Smooth muscle cell (in vitro differentiated cells): ENCODE measurements at regions not wholly inside any gene's neighbourhood (a gene's known extent, or its start where the extent isn't known, plus 50 kb on each side); places are given as distances from the start of the nearest gene placed in this dataset.

Experiments
- DNase-seq: peaks from one replicate; lab custom pipeline; 2025; ENCODE audit not compliant: unreplicated experiment; lab: John Stamatoyannopoulos, UW
- H2AFZ ChIP-seq: fragments of 200-600 bp; sonication (generic); 2 replicates; pipeline ENCODE4 v1.6.0; 2016; ENCODE audit warnings: antibody characterized with exemption, low read depth, mild to moderate bottlenecking
- H3F3A ChIP-seq: fragments of 200-600 bp; sonication (generic); 2 replicates; pipeline ENCODE4 v1.6.0; 2017; ENCODE audit warnings: antibody characterized with exemption, low read depth
- H3K27ac ChIP-seq: fragments of 200-600 bp; sonication (generic); 2 replicates; pipeline ENCODE4 v1.5.1; 2016; ENCODE audit warnings: low read depth, mild to moderate bottlenecking
- H3K27me3 ChIP-seq: fragments of 200-600 bp; sonication (generic); 2 replicates; pipeline ENCODE4 v1.6.1; 2016; ENCODE audit warnings: low read depth, mild to moderate bottlenecking
- H3K36me3 ChIP-seq: fragments of 200-600 bp; sonication (generic); 2 replicates; pipeline ENCODE4 v1.5.1; 2016; ENCODE audit warnings: low read depth
- H3K4me1 ChIP-seq: fragments of 200-600 bp; sonication (generic); 2 replicates; pipeline ENCODE4 v1.5.1; 2016; ENCODE audit warnings: low read depth
- H3K4me2 ChIP-seq: fragments of 200-600 bp; sonication (generic); 2 replicates; pipeline ENCODE4 v1.6.0; 2016; ENCODE audit warnings: mild to moderate bottlenecking
- H3K4me3 ChIP-seq: fragments of 200-600 bp; sonication (generic); 2 replicates; pipeline ENCODE4 v1.5.1; 2016; ENCODE audit warnings: mild to moderate bottlenecking
- H3K79me2 ChIP-seq: fragments of 200-600 bp; sonication (generic); 2 replicates; pipeline ENCODE4 v1.6.0; 2016; ENCODE audit warnings: low read depth, mild to moderate bottlenecking
- H3K9ac ChIP-seq: fragments of 200-600 bp; sonication (generic); 2 replicates; pipeline ENCODE4 v1.6.0; 2016; ENCODE audit warnings: low read depth
- H3K9me3 ChIP-seq: fragments of 200-600 bp; sonication (generic); replicated peaks from 2 replicates; pipeline ENCODE4 v1.5.1; 2016; ENCODE audit warnings: low read depth
- H4K20me1 ChIP-seq: fragments of 200-600 bp; sonication (generic); 2 replicates; pipeline ENCODE4 v1.6.0; 2016; ENCODE audit warnings: low read depth
- WGBS: methylation state at CpG from one replicate; pipeline ENCODE4 v1.1.7; 2016; ENCODE audit warnings: low lambda C conversion rate; 5-methylcytosine and 5-hydroxymethylcytosine counted together
- TF ChIP-seq, protein P1 (sequence below): fragments of 200-600 bp; sonication (generic); IDR thresholded peaks from 2 replicates; pipeline ENCODE4 v1.5.1; 2017; ENCODE audit warnings: borderline replicate concordance, mild to moderate bottlenecking, antibody characterized with exemption; ENCODE audit not compliant: insufficient read depth, poor library complexity, severe bottlenecking

DNA sequence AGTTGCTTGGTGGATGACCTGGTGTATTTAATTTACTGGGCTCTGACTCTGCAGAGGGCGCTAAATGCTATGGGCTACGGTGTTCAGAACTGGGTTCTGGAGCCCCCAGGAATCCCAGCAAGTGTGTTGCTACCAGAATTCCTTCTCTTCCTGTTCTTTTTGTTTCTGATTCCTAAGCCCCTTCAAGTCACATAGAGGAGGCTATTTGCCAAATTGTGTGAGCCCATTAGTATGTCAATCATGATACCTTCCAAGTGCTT, 358.2 kb upstream of the SPRED2 start:
- TF ChIP-seq, protein P1, sequence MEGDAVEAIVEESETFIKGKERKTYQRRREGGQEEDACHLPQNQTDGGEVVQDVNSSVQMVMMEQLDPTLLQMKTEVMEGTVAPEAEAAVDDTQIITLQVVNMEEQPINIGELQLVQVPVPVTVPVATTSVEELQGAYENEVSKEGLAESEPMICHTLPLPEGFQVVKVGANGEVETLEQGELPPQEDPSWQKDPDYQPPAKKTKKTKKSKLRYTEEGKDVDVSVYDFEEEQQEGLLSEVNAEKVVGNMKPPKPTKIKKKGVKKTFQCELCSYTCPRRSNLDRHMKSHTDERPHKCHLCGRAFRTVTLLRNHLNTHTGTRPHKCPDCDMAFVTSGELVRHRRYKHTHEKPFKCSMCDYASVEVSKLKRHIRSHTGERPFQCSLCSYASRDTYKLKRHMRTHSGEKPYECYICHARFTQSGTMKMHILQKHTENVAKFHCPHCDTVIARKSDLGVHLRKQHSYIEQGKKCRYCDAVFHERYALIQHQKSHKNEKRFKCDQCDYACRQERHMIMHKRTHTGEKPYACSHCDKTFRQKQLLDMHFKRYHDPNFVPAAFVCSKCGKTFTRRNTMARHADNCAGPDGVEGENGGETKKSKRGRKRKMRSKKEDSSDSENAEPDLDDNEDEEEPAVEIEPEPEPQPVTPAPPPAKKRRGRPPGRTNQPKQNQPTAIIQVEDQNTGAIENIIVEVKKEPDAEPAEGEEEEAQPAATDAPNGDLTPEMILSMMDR, result no peak
- Histone ChIP-seq H4K20me1 (no peaks in the 10 kb centered on the region), H2AFZ (no peak overlapping the region), H3F3A (no peaks in the 10 kb centered on the region), H3K27me3 (no peaks in the 10 kb centered on the region), H3K36me3 (no peaks in the 10 kb centered on the region), H3K4me2 (no peak overlapping the region), H3K9ac (no peak overlapping the region), H3K4me1 (no peaks in the 10 kb centered on the region), H3K4me3 (no peak overlapping the region), H3K27ac (no peak overlapping the region), H3K9me3 (no peaks in the 10 kb centered on the region), H3K79me2 (no peaks in the 10 kb centered on the region)
- 65% methylated on average over 2 of the region's 2 CpGs for WGBS
- DNase-seq, result no peak

DNA sequence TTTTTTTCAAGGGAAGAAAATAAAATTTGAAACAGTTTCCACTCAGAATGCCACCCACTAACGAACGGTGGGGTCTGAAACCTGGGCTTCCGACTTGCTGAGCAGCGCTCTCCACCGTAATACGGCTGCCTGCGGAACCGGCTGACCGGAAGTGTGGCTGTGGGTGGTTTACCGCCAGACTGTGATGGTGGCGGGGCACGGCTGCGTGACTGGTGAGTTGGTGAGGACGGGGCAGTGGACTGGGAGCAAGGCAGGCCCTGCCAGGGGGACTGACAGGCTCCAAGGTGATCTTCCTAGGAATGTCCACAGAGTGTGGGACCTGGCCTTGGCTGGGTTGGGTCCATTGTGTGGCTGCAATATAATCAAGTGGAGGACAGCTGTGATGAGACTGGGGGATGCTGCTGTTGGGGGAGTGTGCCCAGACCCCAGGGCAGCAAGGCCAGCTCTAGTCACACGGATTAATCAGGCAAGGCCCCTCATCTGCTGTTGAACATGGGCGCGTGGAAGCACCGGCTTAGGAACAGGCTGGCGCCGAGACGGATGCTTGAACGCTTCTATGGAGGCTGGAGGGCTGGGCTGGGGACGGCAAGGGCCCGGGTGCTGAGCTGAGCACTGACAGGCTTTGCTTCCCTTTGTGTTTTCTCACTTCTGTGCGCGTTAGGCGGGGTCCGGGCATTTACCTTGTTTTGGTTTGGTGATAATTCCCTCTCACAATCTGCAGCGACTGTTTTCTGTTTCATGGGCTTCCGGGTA, 357.7 kb upstream of the SPRED2 start:
- Histone ChIP-seq H3K4me2 (no peak overlapping the region), H3K4me3 (no peak overlapping the region), H3K79me2 (no peaks in the 10 kb centered on the region), H3K9me3 (no peaks in the 10 kb centered on the region), H2AFZ (no peak overlapping the region), H3F3A (no peaks in the 10 kb centered on the region), H3K36me3 (no peaks in the 10 kb centered on the region), H3K9ac (no peak overlapping the region), H3K27ac (no peak overlapping the region), H4K20me1 (no peaks in the 10 kb centered on the region), H3K27me3 (no peaks in the 10 kb centered on the region), H3K4me1 (no peaks in the 10 kb centered on the region)
- WGBS, result 95% methylated on average over 30 of the region's 30 CpGs
- TF ChIP-seq, protein P1, result no peak
- no peak for DNase-seq

GRCh38 chr2:65788556-65788955, 356.2 kb upstream of the SPRED2 start:
- no peaks in the 10 kb centered on the region for H3F3A ChIP-seq
- H3K36me3 ChIP-seq, result no peaks in the 10 kb centered on the region
- DNase-seq, result no peak
- no peak overlapping the region for H3K9ac ChIP-seq
- no peaks in the 10 kb centered on the region for H3K27me3 ChIP-seq
- TF ChIP-seq, protein P1, result no peak
- H3K4me2 ChIP-seq, result no peak overlapping the region
- H3K79me2 ChIP-seq, result no peaks in the 10 kb centered on the region
- no peaks in the 10 kb centered on the region for H3K4me1 ChIP-seq
- H3K9me3 ChIP-seq, result no peaks in the 10 kb centered on the region
- H3K27ac ChIP-seq, result no peak overlapping the region
- H4K20me1 ChIP-seq, result no peaks in the 10 kb centered on the region
- no peak overlapping the region for H3K4me3 ChIP-seq
- no peak overlapping the region for H2AFZ ChIP-seq
- 90% methylated on average over 5 of the region's 5 CpGs for WGBS

- no peak overlapping the region for H3K9ac ChIP-seq
- no peaks in the 10 kb centered on the region for H3K79me2 ChIP-seq
- TF ChIP-seq, protein P1, result no peak
- H4K20me1 ChIP-seq, result no peaks in the 10 kb centered on the region
- H3K27ac ChIP-seq, result no peak overlapping the region
- H3K9me3 ChIP-seq, result no peaks in the 10 kb centered on the region
- H3K4me1 ChIP-seq, result no peaks in the 10 kb centered on the region
- 76% methylated on average over 1 of the region's 1 CpG for WGBS
- no peaks in the 10 kb centered on the region for H3K27me3 ChIP-seq
- no peaks in the 10 kb centered on the region for H3F3A ChIP-seq
- H3K36me3 ChIP-seq, result no peaks in the 10 kb centered on the region
- no peak overlapping the region for H3K4me2 ChIP-seq
- H3K4me3 ChIP-seq, result no peak overlapping the region
- H2AFZ ChIP-seq, result no peak overlapping the region
- no peak for DNase-seq
Measured at GRCh38 chr2:65786765-65787164, 354.4 kb upstream of the SPRED2 start.
